GM19025 (cell line): ENCODE measurements at regions not wholly inside any gene's neighbourhood (a gene's known extent, or its start where the extent isn't known, plus 50 kb on each side); places are given as distances from the start of the nearest gene placed in this dataset.

Experiments
- ATAC-seq: cut with Tn5 transposase; IDR thresholded peaks from one replicate; pipeline ENCODE4 v1.9.1; 2021; ENCODE audit warnings: mild to moderate bottlenecking, low read depth, moderate library complexity; ENCODE audit not compliant: unreplicated experiment

DNA sequence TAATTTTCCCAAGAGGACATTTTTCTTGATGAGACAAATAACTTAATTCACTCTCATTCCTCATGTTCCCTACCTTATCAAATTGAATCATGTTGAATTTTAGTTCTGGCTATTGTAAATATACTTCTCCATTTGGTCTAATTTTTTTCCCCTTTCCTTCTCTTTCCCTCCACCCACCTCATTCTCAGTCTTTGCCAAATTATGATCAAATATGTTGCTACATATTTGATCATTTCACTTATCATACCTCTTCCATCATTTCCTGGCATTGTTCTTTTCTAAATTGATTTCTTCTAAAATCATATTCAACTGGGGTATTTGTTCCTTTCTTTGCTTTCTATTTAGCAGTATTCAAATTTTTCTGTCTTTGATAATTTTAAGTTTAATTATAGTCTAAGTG is 52.3 kb downstream of the HDGFL1 start:
- ATAC-seq, result no peak

GRCh38 chr6:22622351-22622750 is 53.0 kb downstream of the HDGFL1 start:
- no peak for ATAC-seq

DNA sequence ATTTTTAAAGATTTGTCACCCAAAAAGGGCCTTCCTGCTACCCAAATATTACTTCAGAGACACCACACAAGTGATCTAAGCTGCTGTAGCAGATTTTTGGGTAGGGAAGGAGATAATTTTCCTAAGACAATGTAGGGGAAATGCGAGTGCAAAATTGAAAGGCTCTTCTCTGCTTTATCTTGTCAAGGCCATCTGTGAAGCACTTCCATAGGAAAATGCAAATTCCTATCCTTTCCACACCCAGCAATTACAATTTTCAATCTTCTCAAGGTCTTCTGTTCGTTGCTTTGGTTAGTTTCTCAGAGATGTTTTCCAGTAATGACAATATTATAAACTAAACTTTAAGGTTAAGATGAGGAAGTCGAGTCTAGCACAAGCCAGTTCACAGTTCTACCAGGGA is 53.4 kb downstream of the HDGFL1 start:
- ATAC-seq, result no peak

DNA sequence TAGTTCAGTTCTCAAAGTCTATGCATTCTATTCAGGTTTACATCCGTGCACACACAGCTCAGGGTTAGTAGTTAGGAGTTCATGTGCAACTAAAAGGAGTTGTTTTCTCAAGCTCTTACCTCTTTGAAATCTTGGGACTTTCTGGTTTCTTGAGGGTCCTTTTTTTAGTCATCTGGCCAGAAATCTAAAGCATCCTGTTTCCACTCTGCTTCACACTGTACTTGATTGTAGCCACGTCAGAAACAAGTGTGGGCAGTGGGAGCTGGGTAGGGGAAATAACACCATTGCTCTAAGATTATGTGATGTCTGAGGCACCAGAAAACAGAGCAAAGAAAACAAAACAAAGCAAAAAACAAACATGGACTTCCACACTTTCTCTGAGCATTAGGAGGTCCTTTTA is 58.3 kb downstream of the HDGFL1 start:
- no peak for ATAC-seq

GRCh38 chr6:22631091-22631490 is 61.7 kb downstream of the HDGFL1 start:
- ATAC-seq, result no peak

DNA sequence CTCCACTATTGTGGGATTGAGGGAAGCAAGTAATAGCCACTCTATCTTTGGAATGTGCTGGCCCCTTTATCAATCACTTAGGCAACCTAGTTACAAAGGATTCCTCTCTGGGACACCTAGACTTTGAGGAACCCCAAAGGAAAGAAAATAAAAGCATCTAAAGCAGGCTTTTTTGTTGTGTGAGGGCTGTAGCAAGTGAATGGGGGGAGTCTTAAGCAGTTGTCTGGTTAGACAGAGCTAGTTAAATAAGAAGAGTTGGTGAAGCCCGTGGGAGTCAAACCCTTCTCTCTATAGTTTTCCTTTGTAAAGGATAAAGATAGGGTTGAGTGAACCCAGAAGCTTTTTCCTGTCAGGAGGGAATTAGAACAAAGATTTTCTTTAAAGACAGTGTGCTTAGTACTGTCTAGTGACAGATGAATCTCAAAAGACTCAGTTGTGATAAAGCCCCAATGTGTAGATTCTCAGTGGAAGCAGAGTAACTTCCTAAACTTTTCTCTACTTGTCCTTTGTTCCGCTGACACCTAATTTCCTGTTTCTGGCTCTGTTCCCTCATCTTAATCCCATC is 63.3 kb downstream of the HDGFL1 start:
- no peak for ATAC-seq

GRCh38 chr6:22636452-22636851 is 67.1 kb downstream of the HDGFL1 start:
- ATAC-seq, result no peak

DNA sequence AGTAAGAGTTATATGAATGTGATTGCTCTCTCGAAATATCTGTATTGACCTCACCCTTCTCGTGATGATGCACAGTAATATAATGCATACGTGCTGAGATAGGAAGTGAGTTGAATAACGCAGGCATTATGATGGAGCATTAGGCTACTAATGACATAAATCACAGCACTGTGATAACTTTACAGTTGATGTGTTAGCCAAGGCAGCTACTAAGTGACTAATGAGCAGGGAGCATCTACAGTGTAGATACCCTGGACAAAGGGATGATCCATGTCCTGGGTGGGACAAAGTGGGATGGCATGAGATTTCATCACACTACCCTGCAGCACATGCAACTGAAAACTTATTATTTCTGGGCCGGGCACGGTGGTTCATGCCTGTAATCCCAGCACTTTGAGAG is 68.4 kb downstream of the HDGFL1 start:
- ATAC-seq, result no peak

DNA sequence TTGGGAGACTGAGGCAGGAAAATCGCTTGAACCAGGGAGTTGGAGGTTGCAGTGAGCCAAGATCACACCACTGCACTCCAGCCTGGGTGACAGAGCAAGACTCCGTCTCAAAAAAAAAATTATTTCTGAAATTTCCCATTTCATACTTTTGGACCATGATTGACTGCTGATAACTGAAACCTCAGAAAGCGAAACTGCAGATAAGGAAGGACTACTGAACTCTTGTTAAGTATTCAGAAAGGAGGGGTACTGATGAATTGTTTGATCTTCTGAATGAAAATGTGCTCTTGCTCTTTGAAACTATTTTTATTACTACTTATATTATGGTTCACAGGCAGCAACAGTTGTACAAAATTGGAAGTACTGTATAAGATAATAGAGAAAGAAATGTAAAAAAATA is 69.0 kb downstream of the HDGFL1 start:
- ATAC-seq, result no peak

DNA sequence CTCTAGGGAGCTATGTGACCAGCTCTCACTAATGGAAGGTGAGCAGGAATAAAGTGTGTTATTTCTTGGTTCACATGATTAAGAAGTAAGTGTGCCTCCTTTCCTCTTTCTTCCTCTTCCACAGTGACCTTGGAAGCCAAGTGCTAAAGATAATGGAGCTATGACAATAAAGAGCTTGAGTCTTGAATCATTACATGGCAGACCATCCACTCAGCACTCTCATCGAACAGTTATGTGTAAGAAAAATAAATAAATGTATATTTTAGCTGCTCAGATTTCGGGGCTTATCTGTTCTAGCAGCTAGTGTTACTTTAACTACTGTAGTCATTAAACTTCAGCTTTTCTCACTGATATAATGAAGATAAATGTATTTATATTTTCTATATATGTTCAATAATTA is 72.9 kb downstream of the HDGFL1 start:
- no peak for ATAC-seq

GRCh38 chr6:22643780-22644179 is 74.4 kb downstream of the HDGFL1 start:
- ATAC-seq, result no peak

- ATAC-seq, result no peak
Observed at GRCh38 chr6:22647719-22648118, 78.4 kb downstream of the HDGFL1 start.

DNA sequence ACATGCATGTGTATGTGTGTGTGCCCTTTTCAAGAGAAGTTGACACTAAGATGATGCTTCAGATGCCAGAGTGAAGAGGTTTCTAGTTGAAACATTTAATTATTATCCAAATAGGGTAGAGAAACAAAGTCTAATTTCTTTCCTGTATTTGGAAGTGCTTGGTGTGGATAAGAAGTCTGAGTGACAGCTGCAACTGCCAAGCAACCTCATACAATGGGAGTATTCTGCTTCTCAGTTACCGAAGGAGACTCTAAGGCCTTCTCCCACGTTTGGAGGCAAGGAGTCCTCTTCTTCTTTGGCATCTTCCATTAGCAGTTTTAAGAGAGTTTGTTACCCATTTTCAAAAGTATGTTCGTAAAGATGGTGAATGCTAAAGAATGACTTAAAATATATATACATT is 82.4 kb downstream of the HDGFL1 start:
- ATAC-seq, result no peak

GRCh38 chr6:22653980-22654610 is 84.7 kb downstream of the HDGFL1 start:
- no peak for ATAC-seq

DNA sequence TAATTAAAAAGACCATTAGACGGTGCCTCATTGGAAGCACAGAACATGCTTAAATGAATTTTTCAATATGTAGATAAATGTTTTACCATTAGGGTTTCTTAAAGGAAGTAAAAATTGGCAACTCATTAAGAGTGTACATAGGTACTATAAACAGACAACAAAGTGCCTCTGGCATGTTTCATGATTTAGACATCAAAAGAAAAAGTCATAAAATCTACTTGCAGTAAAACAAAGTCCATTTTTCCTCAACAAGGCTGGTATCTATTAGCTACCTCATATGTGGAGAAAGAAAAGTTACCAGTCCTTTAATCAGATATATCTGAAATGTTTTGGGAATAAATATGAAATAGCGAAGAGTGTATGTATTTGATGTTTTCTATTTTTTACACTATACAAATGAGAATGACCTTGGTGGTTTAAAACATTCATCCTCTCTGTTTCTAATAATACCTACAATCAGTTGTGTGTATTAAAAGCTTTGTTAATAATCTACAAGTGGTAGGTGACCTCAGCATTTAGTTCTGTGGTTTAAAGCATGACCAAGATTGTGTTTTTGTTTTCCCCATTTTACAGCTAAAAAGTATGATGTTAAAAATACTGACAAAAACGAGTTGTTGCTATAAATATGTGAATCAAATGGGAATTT is 87.5 kb downstream of the HDGFL1 start:
- peak; percentile 66 for ATAC-seq

DNA sequence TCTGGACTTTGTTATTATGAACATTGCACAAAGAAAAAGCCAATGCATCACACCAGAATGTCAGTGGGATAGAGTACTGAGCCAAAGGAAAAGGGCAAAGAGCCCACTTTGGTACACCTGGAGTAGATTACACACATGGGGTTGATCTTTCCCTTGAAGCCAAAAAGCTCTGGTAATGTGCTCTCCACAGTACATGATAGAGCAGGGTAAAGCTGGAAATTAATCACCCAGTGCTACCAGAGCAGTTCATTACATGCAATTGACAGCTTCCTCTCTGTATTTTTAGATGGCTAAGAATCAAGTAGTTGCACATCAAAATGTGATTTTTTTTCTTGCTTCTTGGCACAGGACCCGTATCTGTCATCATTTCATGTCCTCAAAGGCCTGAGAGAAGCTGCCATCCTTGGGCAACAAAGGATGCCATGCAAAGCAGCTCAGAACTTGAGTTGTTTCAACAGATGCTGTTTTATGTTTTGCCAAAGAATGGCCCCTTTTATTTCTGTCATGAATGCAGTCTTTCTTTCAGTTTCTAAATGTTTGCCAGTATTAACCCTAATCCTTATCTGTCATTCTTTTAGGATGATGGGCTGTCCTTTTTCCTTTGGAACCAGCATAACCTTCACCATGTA is 88.1 kb downstream of the HDGFL1 start:
- peak; percentile 39 for ATAC-seq

DNA sequence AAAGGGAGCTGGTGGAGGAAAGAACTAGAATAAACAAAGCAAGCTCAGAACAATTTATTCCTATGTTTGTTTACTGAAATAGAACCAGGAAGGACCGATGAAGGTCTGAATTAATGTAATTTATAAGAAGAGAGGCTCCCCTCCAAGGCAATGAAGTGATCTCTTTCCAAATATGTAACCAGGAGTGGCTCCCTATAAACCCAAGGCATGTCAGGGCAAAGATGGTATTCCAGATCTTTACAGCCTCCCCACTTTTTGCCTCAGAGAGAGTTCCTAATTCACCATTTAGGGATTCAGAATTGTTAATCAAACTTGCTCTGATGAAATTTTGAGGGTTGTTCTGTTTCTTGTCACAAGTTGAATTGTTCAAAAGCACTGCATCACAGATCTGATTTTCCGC is 88.8 kb downstream of the HDGFL1 start:
- ATAC-seq, result no peak

GRCh38 chr6:22658934-22659333 is 89.6 kb downstream of the HDGFL1 start:
- no peak for ATAC-seq

DNA sequence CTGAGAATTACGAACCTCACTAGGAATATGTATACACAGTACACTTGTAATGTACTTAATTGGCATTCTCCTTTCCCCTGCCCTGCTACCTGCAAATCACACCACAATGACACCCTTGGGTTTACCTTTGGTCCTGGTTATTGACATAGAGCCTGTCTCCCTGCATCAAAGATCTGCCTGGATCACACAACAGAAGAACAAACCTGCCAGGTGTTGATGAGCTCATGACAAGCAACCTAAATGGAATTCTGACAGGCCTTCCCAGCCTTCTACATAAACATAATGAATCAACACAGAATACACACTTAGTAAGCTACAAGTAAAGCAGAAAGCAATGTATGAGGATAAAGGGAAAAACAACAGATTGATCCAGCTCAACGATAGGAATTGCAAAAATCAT is 95.6 kb downstream of the HDGFL1 start:
- no peak for ATAC-seq

DNA sequence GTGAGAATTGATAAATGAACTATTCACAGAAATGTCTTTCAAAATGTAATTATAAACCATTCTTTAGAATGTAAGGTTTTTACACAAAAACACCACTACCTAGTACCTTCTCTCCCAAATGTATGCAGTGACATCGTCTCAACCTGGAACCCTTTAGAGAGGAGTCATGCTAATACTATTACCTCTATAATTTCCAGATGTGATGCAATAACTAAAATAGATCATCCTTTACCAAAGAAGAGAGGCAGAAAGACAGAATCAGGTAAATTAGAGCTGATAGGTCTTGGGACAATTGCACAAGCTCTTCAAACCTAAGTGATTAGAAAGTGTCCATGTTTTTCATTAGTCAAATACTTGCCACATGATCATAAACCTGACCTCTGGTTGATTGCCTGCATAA is 96.7 kb downstream of the HDGFL1 start:
- no peak for ATAC-seq

DNA sequence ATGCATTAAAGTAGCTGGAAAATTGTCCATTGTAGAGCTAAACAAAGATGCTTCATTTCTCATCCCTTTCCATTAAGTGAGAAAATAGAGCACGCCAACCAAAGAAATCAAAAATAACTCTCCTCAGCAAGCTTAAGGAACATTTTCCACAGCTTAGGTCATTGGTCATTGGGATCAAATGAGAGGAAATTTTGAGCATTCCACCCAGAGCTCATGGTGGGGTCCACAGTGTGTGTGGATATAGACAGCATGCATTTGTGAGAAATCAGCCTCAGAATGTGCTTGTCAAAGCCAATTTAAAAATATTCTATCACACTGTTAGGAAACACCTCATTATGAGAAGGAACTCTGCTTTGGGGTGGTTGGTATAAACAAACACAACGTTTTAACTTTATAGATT is 97.2 kb downstream of the HDGFL1 start:
- no peak for ATAC-seq

DNA sequence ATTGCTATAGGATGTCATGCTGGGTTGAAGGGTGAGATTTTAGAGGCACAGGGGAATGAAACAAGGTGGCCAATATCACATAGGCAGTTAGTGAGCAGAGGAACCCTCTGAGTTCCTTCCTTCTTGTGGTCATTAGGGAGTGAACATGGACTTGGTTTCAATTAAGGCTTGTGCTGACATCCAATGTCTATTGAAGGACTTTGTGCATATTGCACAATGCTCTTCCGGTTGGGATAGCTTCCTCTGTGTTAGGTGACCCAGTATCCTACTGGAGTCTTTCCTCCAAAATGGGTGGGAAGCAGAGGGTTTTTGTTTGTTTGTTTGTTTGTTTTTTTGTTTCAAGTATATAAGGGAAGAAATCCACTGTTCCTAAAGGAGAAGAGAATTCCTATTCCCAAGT is 98.5 kb downstream of the HDGFL1 start:
- no peak for ATAC-seq
